ENCODE measurements at regions not wholly inside any gene's neighbourhood (a gene's known extent, or its start where the extent isn't known, plus 50 kb on each side); places are given as distances from the start of the nearest gene placed in this dataset.

- intact Hi-C loops (cut with micrococcal nuclease), result no loop called here
Measured at GRCh38 chr14:98236314-98236713, 1035.7 kb downstream of the BCL11B start.

- intact Hi-C loops (cut with micrococcal nuclease), result no loop called here
Measured at GRCh38 chr14:98237939-98238338, 1034.1 kb downstream of the BCL11B start.

GRCh38 chr14:98240376-98240775 lies 1031.6 kb downstream of the BCL11B start:
- intact Hi-C loops (cut with micrococcal nuclease), result no loop called here

- intact Hi-C loops (cut with micrococcal nuclease), result no loop called here
Measured at GRCh38 chr14:98242903-98243302, 1029.1 kb downstream of the BCL11B start.

GRCh38 chr14:98243332-98243731 lies 1028.7 kb downstream of the BCL11B start:
- intact Hi-C loops (cut with micrococcal nuclease), result no loop called here

- intact Hi-C loops (cut with micrococcal nuclease), result no loop called here
Measured at GRCh38 chr14:98244162-98244948, 1027.6 kb downstream of the BCL11B start.

GRCh38 chr14:98244966-98245569 lies 1026.9 kb downstream of the BCL11B start:
- intact Hi-C loops (cut with micrococcal nuclease), result no loop called here

GRCh38 chr14:98249057-98249456 lies 1022.9 kb downstream of the BCL11B start:
- intact Hi-C loops (cut with micrococcal nuclease), result no loop called here

- intact Hi-C loops (cut with micrococcal nuclease), result no loop called here
Measured at GRCh38 chr14:98249476-98249875, 1022.5 kb downstream of the BCL11B start.

- intact Hi-C loops (cut with micrococcal nuclease), result no loop called here
Measured at GRCh38 chr14:98252820-98253219, 1019.2 kb downstream of the BCL11B start.

- intact Hi-C loops (cut with micrococcal nuclease), result no loop called here
Measured at GRCh38 chr14:98259881-98260280, 1012.1 kb downstream of the BCL11B start.

GRCh38 chr14:98262566-98262965 lies 1009.4 kb downstream of the BCL11B start:
- intact Hi-C loops (cut with micrococcal nuclease), result no loop called here

- intact Hi-C loops (cut with micrococcal nuclease), result no loop called here
Measured at GRCh38 chr14:98269533-98269932, 1002.5 kb downstream of the BCL11B start.

- intact Hi-C loops (cut with micrococcal nuclease), result no loop called here
Measured at GRCh38 chr14:98270201-98270600, 1001.8 kb downstream of the BCL11B start.

GRCh38 chr14:98274596-98274995 lies 997.4 kb downstream of the BCL11B start:
- intact Hi-C loops (cut with micrococcal nuclease), result no loop called here

GRCh38 chr14:98278800-98279199 lies 993.2 kb downstream of the BCL11B start:
- intact Hi-C loops (cut with micrococcal nuclease), result no loop called here

GRCh38 chr14:98280436-98280835 lies 991.6 kb downstream of the BCL11B start:
- intact Hi-C loops (cut with micrococcal nuclease), result no loop called here

GRCh38 chr14:98288825-98289224 lies 983.2 kb downstream of the BCL11B start:
- intact Hi-C loops (cut with micrococcal nuclease), result no loop called here

GRCh38 chr14:98290596-98290995 lies 981.4 kb downstream of the BCL11B start:
- intact Hi-C loops (cut with micrococcal nuclease), result no loop called here

- intact Hi-C loops (cut with micrococcal nuclease), result no loop called here
Measured at GRCh38 chr14:98292191-98292590, 979.8 kb downstream of the BCL11B start.

- intact Hi-C loops (cut with micrococcal nuclease), result no loop called here
Measured at GRCh38 chr14:98293576-98293975, 978.4 kb downstream of the BCL11B start.

- intact Hi-C loops (cut with micrococcal nuclease), result no loop called here
Measured at GRCh38 chr14:98296895-98297294, 975.1 kb downstream of the BCL11B start.

GRCh38 chr14:98297567-98297966 lies 974.4 kb downstream of the BCL11B start:
- intact Hi-C loops (cut with micrococcal nuclease), result no loop called here
